HG02981 (cell line): ENCODE measurements at regions not wholly inside any gene's neighbourhood (a gene's known extent, or its start where the extent isn't known, plus 50 kb on each side); places are given as distances from the start of the nearest gene placed in this dataset.

Experiments
- ATAC-seq: cut with Tn5 transposase; IDR thresholded peaks from one replicate; pipeline ENCODE4 v1.9.1; 2021; ENCODE audit warnings: mild to moderate bottlenecking, moderate library complexity; ENCODE audit not compliant: unreplicated experiment

DNA sequence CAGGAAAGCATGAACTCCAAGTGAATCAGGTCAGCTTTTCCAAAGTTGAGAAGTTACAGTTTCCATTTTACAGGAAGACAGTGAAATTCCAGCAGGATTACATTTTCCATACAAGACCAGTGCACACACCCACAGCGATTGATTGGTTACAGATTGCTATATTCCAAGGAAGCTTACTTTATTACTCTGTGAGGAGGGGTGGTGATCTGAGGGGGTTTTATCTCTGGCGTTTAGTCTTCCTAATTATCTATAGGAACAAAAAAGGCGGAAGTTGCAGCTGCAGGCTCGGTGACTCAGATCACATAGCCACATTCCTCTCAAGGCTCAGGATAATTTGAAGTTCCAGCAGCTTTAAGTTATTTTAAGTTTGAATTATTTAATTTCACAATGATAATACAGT is 450.4 kb upstream of the NMUR2 start:
- ATAC-seq = no peak

DNA sequence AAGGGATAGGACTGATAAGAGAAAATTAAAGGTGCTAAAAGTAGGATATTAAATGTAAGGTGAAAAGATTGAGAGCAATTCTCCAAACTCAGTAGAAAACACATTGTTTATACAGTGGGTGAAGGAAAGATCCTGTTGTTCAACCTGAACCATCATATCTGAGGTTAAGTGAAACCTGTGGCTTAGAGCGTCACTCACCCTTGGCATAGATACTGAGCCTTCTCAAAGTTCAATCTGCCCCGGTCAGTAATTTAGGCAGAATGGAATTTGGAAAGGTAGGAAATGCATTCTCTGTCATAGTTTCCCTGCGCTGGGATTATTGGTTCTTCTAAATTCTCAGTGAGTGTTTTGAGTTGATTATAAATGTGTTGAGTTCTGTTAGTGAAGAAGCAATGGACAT is 456.2 kb upstream of the NMUR2 start:
- no peak for ATAC-seq

DNA sequence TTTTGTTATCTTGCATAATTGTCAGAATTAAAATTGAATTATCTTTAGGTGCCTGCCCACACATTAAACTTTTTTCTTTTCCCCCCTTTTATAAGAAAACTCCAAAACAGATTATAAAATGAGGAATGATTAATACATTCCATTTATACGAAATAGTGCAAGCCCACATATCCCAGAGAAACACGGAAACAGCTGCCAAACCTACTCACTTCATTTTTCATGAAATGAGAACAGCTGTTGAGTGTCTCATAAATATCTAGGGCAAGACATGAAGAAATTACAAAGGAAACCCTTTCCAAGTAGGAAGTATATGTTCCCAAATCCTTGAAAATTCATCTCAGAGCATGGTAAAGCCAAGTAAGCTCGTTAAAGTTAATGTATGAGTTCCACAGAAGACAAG is 459.4 kb upstream of the NMUR2 start:
- ATAC-seq = no peak

DNA sequence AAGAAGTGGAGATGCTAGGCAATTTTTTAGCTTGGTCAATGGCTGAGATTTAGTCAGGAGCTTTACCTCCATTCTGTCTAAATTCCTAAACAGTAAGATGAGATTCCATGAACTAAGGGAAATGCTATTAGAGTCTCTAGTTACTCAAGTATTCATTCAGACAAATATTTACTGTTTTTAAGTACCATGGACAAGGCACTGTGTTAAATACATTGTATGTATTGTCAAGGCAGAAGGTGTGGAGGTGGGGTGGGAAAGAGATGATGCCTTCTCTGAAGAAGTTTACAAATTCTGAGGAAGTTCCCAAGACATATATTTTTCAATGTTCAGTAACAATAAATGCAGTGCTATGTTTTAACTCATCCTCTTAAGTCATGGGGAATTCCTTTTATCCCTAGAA is 459.9 kb upstream of the NMUR2 start:
- ATAC-seq = no peak

DNA sequence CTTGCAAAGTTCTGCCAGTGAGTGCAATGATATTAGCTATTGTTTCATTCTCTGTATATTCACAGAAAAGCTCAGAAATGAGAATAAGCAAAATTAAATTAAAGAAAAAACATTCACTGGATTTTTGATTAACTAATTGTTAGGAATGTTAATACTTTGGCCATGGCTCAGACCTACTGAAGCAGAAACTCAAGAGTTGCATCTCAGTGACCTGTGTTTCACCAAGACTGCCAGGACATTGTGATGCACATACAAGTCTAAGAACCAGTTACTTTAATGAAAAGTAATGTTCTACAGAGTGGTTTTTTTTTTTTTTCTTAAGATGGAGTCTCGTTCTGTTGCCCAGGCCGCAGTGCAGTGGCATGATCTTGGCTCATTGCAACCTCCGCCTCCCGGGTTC is 464.9 kb upstream of the NMUR2 start:
- no peak for ATAC-seq

DNA sequence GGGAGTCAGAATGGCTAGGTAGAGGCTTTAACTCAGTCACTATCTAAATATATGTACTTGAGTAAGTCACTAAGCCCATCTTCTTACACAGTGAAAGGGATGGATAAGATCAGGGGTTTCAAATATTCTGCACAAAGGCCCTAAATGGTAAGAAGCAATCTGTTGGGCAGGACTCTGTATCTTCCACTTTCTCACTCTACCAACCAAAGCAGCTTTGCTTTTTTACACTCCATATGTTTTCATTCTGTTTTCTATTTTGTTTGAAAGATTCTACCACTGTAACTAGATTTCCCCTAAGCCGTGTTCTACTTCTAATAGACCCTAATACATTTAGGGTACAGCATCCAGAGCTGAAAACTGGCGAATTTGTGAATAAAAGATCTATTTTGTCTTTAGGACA is 477.5 kb upstream of the NMUR2 start:
- no peak for ATAC-seq

DNA sequence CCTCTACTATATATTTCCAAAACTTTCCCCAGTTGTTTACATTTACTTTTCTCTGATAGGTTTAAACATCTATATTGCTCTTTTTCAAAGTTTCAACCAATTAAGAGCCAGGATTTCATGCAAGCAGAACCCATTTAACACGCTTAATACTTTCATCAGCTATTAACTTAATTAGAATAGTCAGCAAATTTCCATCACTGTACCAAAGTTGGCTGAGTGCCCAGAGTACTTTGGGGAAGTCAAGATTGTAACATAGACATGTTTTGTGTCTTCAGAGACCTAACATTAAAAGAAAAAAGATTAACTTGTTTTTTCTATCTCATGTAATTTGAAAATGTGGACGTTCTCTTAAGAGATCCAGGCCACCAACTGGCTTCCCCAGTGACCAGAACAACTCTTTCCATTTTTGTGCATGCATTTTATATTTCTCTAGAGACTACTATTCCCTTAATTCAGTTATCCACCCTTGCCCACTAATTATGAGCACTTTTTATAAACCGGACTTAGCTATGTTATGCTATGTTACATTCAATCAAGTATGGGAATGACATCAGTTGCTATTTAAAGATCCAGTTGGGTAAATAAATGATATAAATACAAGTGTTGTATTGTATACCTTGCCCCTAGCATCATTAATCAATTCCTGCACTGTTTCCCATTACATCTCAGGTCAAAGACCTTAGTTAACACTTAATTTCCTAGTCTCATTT is 478.1 kb upstream of the NMUR2 start:
- no peak for ATAC-seq

DNA sequence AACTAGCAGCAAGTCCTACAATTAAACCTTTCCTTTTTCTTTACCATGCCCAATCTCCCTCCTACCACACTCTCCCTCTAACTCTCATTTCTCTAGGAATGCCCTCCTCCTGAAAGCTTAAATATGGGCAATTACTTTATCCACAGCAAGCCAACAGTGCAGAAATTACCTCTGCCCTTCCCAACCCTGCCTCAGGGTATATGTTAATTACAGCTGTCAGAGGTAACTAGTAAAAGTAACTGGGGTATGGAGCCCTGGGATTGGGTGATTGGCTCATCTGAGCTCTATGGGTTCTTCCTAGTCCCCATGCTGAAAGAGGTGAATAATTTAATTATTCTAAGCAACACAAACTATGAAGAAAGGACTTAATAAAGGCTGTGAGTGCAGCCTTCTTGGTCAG is 478.9 kb upstream of the NMUR2 start:
- ATAC-seq = no peak

DNA sequence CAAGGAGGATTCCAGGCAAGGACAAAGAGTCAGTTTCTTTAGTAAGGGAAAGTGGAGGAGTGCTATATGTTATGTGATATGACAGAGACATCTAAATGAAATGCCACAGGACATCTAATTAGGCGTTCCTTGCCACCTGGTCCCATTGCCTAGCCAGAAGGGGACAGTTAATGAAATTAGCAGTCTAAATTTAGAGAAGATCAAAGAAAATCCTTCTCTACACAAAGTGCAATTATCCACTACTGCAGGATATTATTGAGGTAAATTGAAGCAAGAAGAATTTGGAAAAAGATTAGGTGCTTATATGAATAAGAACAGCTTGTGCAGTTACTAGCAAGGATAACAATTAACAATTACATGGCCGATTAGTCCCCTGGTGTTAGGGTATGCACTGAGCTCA is 495.3 kb upstream of the NMUR2 start:
- no peak for ATAC-seq

DNA sequence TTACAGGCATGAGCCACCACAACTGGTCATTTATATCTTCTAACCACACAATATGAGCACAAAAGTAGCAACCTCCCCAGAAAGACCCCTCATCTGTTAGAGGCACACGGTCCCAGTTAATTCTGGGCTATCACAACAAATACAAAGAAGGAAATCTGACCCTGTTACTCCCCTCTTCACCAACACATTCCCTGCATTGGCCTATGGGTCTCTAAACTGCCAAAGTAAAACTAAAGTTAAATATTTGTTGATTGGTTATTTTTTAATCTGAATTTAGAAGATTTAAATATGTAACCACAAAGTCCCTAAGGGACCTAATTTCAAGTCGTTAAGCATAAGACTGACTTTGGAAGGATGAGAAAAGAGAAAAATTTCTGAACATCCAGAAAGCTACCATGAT is 496.7 kb upstream of the NMUR2 start:
- no peak for ATAC-seq

DNA sequence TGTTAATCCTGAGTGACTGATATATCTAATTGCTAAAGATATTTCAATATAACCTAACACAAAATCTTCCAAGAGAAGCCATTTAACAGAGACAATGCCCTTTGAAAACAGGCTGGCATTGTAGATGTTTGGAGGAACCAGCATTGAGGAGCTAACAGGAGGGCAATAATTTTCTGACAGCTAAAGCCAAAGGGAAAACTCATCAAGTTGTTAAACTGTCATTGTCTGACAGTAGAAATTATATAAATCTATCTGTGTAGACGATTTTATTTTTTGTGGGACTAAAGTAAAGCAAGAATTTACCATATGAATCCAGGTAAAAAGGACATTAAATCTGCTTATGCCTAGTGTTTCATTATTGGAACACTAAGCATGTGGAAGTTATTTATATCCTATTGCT is 500.2 kb upstream of the NMUR2 start:
- ATAC-seq = no peak

DNA sequence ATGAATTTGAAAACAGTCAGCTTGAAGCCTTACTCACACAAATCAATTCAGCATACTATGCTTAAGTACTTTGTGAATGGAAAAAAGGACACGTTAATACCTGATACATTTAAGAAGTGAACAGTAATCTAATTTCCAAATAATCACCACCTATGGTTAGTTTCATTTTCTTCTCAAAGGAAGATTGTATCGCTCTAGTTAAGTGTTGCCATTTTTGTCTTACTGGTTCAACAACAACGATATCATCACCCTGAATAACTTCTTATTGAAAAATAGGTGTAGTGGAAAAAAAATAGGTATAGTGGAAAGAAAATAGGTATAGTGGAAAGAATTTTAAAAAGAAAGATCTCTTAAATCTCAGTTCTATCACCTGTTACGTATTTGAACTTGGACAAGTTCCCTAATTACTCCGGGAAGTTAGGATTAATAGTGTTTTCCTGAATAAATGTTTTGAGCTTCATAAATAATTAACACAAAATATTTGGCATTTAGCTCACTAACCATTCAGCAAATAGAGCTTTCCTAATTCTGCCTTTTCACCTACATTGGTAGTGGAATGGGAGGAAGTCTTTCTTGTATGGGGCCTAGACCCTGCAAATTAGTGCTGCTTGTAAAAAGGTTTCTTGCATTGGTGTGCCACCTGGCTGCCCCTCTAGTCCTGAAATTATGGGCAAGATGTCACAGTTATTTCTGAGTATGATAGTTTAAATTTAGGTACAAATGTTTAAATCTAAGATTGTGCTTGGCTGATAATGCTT is 502.6 kb upstream of the NMUR2 start:
- ATAC-seq = no peak

DNA sequence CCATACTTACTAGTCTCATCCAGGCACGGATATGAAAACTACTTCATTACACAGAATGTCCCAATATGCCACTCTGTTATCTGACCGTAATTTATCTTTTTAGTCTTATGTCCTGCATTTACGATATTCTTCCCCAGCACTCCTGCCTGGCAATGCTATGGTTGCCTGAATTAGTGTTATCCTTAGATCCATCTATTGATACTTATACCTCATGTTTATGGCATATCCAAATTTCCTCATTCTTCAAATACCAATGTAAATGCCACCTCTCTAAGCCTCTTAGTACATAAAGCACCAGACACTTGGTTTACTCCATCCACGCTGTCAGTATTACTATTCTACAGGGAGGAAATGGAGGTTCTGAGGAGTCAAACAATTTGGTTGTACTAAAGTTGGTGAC is 507.8 kb upstream of the NMUR2 start:
- no peak for ATAC-seq

DNA sequence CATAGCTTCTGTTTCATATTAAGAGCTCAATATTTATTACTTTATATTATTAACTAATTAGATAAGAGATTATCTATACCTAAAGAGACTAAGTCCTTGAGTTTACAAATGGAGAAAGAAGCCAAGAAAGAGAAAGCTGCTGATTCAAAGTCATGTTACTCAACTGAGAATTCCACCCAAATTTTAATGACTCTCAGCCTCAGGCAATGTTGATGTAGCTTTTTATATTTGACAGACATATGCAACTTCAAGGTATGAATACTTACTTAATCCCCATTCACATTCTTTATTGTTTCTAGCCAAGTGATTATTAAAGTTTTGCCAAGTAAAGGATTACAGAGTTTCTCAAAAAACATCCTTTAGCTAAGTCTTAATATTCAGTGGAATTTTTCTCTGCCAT is 527.5 kb upstream of the NMUR2 start:
- ATAC-seq = no peak

DNA sequence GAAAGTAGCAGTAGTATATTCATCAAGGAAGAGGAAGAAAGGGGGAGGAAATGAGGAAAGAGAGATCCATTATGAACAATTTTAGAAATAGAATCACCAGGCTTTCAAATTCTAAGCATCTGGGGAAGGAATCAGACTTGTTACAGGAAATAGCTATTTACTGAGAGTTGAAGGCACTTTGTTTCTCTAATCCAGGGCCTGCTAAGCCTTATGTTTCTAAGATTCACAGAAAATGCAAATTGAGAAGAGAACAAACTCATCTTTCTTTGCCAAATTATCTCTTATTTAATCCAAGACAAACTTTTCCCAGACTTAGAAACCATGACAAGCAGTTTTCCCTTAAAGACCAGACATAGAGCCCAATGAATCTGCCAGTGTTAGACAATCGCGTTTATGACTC is 528.0 kb upstream of the NMUR2 start:
- no peak for ATAC-seq

DNA sequence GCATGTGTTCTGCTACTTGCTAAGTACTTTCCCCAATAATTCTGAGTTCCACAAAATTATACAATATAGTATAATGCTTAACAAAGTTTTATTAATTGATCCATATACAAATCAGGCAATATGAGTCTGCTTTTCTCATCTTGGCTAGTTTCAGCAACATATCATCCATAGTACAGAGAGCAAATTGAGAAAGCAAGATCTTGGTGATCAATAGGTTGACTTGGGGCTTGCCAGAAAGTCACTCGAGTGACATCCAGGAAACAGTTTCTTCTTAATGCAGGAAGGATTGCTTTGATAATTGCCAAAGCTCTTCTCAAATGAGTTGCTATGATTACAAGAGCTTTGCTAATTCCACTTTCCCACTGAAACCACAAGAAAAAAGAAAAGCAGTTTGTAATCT is 533.6 kb upstream of the NMUR2 start:
- ATAC-seq = no peak

DNA sequence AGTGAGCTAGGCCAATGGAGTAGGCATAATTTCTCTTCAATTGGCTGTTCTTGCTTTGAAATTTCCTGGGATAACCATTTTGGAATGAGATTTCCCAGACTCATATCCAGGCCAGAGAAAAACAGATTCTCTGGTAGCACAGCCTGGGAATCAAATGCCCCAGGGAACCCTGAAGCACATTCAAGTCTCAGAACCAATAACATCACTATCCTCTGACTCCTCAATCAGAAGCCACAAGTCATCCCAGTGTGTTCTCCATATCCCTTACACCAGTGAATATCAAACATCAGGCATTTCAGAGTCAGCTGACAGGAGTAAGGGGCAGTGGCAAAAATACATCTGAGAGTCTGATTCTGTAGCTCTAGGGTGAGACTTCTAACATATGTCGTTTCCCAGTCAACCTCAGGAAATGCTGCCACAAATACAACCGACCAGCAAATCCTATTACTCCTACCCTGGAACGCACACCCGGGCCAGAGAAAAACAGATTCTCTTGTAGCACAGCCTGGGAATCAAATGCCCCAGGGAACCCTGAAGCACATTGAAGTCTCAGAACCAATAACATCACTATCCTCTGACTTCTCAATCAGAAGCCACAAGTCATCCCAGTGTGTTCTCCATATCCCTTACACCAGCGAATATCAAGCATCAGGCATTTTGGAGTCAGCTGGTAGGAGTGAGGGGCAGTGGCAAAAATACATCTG is 537.7 kb upstream of the NMUR2 start:
- ATAC-seq = no peak

DNA sequence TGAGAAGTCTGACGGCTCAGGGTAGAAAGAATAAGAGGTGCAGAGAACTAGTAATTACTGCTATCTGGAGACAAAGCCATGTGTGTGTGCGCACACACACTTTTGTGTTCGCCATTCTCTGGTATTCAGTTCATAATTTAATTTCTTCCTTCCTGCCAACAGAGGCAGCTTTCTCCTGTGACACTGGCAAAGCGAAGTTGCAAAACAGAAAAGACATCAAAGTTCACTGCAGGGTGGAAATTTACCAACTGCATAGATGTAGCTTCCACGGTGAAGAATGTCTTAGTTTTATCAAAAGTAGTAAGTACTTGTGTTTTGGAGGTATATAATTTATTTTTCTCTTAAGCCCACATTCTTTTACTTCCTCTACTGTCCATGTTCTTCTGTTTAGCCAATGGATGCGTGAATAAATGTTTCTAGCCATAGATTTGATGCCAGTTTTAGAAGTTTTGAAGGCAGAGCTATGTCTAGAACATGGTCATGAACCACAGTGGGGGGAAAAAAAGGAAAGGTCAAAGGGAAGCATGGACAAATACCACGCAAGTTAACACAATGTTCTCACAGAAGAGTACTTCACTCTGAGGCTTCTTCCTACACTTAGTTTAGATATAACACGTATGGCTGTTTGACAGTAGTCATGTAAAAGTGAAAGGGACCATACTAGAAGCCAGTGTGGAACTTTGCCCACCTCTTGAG is 536.5 kb upstream of the GRIA1 start:
- no peak for ATAC-seq

DNA sequence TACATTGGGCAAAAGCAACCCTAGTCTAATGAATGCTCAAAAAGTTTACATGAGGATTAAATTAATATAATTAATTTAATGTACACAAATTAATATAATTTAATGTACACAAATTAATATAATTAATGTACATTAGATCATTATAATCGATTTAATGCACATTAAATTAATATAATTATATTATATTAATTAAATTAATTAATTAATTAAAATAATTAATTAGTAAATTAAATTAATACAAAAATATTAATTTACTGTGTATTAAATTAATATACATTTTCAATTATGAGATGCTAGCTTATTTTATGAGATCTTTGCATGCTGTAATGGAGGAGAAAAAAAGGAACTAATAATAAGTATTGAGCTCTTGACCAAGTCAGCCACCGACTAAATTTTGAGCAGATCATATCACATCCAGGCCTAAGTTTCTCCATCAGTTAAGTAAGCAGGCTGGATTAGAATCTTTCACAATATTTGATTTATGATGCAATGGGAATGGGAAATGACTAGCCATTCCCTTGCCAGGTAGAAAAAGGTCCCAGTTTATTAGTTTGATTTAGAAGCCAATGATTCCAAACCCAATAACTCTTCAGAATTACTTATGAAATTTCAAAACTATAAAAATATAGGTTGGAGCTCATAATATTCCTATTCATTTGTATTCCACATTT is 533.4 kb upstream of the GRIA1 start:
- no peak for ATAC-seq

DNA sequence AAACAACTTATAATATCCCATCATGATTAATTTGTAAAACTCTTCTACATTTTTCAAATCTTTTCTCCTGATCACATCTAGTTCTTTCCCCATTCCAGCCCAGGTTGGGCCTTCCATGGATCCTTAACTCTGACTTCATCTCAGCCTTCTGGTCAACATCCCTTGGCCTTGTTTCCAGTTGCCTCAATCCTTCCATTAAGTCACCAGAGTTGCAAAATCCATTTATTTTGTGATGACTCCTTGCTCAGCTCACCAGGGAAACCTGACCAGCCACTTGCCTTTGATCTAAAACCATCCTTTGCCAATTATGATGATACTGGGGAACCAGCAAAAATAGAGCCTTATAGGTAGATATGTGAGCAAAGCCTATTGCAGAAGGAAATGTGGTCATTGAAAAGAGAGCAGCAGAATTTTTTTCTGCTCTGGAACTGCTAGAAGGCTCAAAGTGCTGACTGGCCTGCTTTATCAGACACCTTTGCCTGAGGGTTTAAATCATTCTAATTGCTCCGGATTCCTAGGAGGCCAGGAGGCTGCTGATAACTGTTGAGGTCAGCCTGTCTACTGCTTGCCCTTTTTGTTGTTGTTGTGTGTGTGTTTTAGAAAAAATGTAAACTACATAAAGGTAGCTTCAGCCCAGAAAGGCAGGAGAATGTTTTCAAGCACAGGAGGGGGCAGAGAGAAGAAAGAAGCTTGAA is 512.2 kb upstream of the GRIA1 start:
- ATAC-seq = no peak
